SW 1271 (cell line): ENCODE measurements at regions not wholly inside any gene's neighbourhood (a gene's known extent, or its start where the extent isn't known, plus 50 kb on each side); places are given as distances from the start of the nearest gene placed in this dataset.
"Not testable (repeated sequence)": the region's sequence is repeated elsewhere in the genome, so short reads cannot be mapped to it uniquely, and the experiment has no call there.

Experiments
- DNase-seq, 2 experiments: peaks; one replicate each; lab custom pipeline; 2025; lab: John Stamatoyannopoulos, UW

GRCh38 chr10:30197186-30197585, 137.8 kb upstream of the JCAD start:
- no peak for DNase-seq

- DNase-seq, result not testable (repeated sequence)
Measured at GRCh38 chr10:30196559-30196958, 137.2 kb upstream of the JCAD start.

- no peak for DNase-seq
Measured at GRCh38 chr10:30192846-30193608, 133.6 kb upstream of the JCAD start.

GRCh38 chr10:30190577-30191552, 131.5 kb upstream of the JCAD start:
- no peak for DNase-seq

GRCh38 chr10:30189238-30189580, 129.8 kb upstream of the JCAD start:
- DNase-seq, result no peak

- DNase-seq, result no peak
Measured at GRCh38 chr10:30188556-30189237, 129.3 kb upstream of the JCAD start.

- DNase-seq, result no peak
Measured at GRCh38 chr10:30188101-30188500, 128.7 kb upstream of the JCAD start.

- DNase-seq, result no peak
Measured at GRCh38 chr10:30187010-30187409, 127.6 kb upstream of the JCAD start.

- no peak for DNase-seq
Measured at GRCh38 chr10:30186371-30186875, 127.0 kb upstream of the JCAD start.

GRCh38 chr10:30185916-30186315, 126.5 kb upstream of the JCAD start:
- peak in 1 of 2 experiments; percentile 23 for DNase-seq

GRCh38 chr10:30185341-30185740, 126.0 kb upstream of the JCAD start:
- DNase-seq, result no peak

- DNase-seq, result no peak
Measured at GRCh38 chr10:30184397-30185033, 125.1 kb upstream of the JCAD start.

- DNase-seq, result no peak
Measured at GRCh38 chr10:30183055-30183402, 123.6 kb upstream of the JCAD start.

- DNase-seq, result peak in 1 of 2 experiments; percentile 23
Measured at GRCh38 chr10:30182191-30183054, 123.0 kb upstream of the JCAD start.

- DNase-seq, result no peak
Measured at GRCh38 chr10:30178356-30178964, 119.1 kb upstream of the JCAD start.

- no peak for DNase-seq
Measured at GRCh38 chr10:30176776-30177533, 117.6 kb upstream of the JCAD start.

- DNase-seq, result no peak
Measured at GRCh38 chr10:30176182-30176581, 116.8 kb upstream of the JCAD start.

- DNase-seq, result no peak
Measured at GRCh38 chr10:30172673-30173072, 113.3 kb upstream of the JCAD start.

GRCh38 chr10:30172091-30172490, 112.7 kb upstream of the JCAD start:
- no peak for DNase-seq

GRCh38 chr10:30171601-30172000, 112.2 kb upstream of the JCAD start:
- DNase-seq, result no peak
